ENCODE measurements at regions not wholly inside any gene's neighbourhood (a gene's known extent, or its start where the extent isn't known, plus 50 kb on each side); places are given as distances from the start of the nearest gene placed in this dataset.
"Not testable (repeated sequence)": the region's sequence is repeated elsewhere in the genome, so short reads cannot be mapped to it uniquely, and the experiment has no call there.

GRCh38 chr9:16064771-16065170, 511.9 kb downstream of the CCDC171 start:
- Histone ChIP-seq H3K9me3 (no peaks in the 10 kb centered on the region), H3K27ac (no peak overlapping the region), H3K4me3 (replicated peaks in 1 of 3) (no peak overlapping the region), H3K4me1 (no peaks in the 10 kb centered on the region), H3K36me3 (no peaks in the 10 kb centered on the region), H3K27me3 (no peaks in the 10 kb centered on the region)
- no peak for TF ChIP-seq POLR2A (IDR thresholded peaks at IDR 0.05)
- TF ChIP-seq CTCF (IDR thresholded peaks at IDR 0.05), result no peak
- DNase-seq, result no peak
- 44 to 55% methylated on average over 8 of the region's 8 CpGs for WGBS, 2 donors
- intact Hi-C loops (cut with DNase I), result no loop called here

- intact Hi-C loops (cut with DNase I), result not testable (repeated sequence)
These were observed 513.4 kb downstream of the CCDC171 start for GRCh38 chr9:16066201-16066600.

GRCh38 chr9:16068476-16068875, 515.6 kb downstream of the CCDC171 start:
- Histone ChIP-seq H3K4me1 (no peaks in the 10 kb centered on the region), H3K27ac (no peak overlapping the region), H3K36me3 (no peaks in the 10 kb centered on the region), H3K9me3 (no peaks in the 10 kb centered on the region), H3K4me3 (replicated peaks in 1 of 3) (no peak overlapping the region), H3K27me3 (no peaks in the 10 kb centered on the region)
- TF ChIP-seq CTCF (IDR thresholded peaks at IDR 0.05) (no peak), POLR2A (IDR thresholded peaks at IDR 0.05) (no peak)
- 87% methylated on average over 9 of the region's 9 CpGs for WGBS, 2 donors
- DNase-seq, result no peak
- intact Hi-C loops (cut with DNase I), result no loop called here

More at GRCh38 chr9:16066201-16066600, 513.4 kb downstream of the CCDC171 start:
- H3K36me3 ChIP-seq; H3K4me1 ChIP-seq; H3K4me3 ChIP-seq (replicated peaks in 1 of 3); H3K27ac ChIP-seq; H3K9me3 ChIP-seq; DNase-seq; H3K27me3 ChIP-seq: not testable (repeated sequence)
- WGBS, 2 donors, result 93 to 96% methylated on average over 6 of the region's 6 CpGs

- H3K27me3 ChIP-seq, result no peaks in the 10 kb centered on the region
- H3K4me1 ChIP-seq, result no peaks in the 10 kb centered on the region
- H3K9me3 ChIP-seq, result no peaks in the 10 kb centered on the region
- H3K4me3 ChIP-seq (replicated peaks in 1 of 3), result no peak overlapping the region
- DNase-seq, result no peak
- intact Hi-C loops (cut with DNase I), result no loop called here
- WGBS, 2 donors, result 92% methylated on average over 13 of the region's 13 CpGs
- TF ChIP-seq CTCF (IDR thresholded peaks at IDR 0.05), result no peak
- H3K36me3 ChIP-seq, result no peaks in the 10 kb centered on the region
- H3K27ac ChIP-seq, result no peak overlapping the region
These were observed 516.4 kb downstream of the CCDC171 start for GRCh38 chr9:16069249-16069648.

GRCh38 chr9:16069671-16070454, 517.0 kb downstream of the CCDC171 start:
- Histone ChIP-seq H3K4me1 (no peaks in the 10 kb centered on the region), H3K27me3 (no peaks in the 10 kb centered on the region), H3K36me3 (no peaks in the 10 kb centered on the region), H3K9me3 (no peaks in the 10 kb centered on the region), H3K4me3 (replicated peaks in 1 of 3) (no peak overlapping the region), H3K27ac (no peak overlapping the region)
- DNase-seq, result no peak
- WGBS, 2 donors, result 38 to 42% methylated on average over 14 of the region's 14 CpGs
- TF ChIP-seq CTCF (IDR thresholded peaks at IDR 0.05), result no peak
- TF ChIP-seq POLR2A (IDR thresholded peaks at IDR 0.05), result no peak
- intact Hi-C loops (cut with DNase I), result no loop called here
